ENCODE measurements at regions not wholly inside any gene's neighbourhood (a gene's known extent, or its start where the extent isn't known, plus 50 kb on each side); places are given as distances from the start of the nearest gene placed in this dataset.
A peak's percentile ranks its signal among the peaks of the same experiment; 100 is the strongest.

- Histone ChIP-seq H3K27ac (no peak overlapping the region), H3K4me1 (peaks cover 11% of the 10 kb centered on the region), H3K9ac (no peak overlapping the region), H4K20me1 (no peaks in the 10 kb centered on the region), H3K27me3 (no peaks in the 10 kb centered on the region), H3K9me3 (no peaks in the 10 kb centered on the region), H3K36me3 (no peaks in the 10 kb centered on the region), H3K4me3 (no peak overlapping the region), H3K4me2 (no peak overlapping the region)
- no peak for TF ChIP-seq Cebpa-rat (IDR thresholded peaks at IDR 0.05)
Measured at GRCh38 chr4:155616117-155616516, 50.5 kb upstream of the GUCY1A1 start.

- H3K27ac ChIP-seq = no peak overlapping the region
- H3K27me3 ChIP-seq = no peaks in the 10 kb centered on the region
- no peak overlapping the region for H3K4me3 ChIP-seq
- H4K20me1 ChIP-seq = no peaks in the 10 kb centered on the region
- peaks cover 11% of the 10 kb centered on the region for H3K4me1 ChIP-seq
- no peaks in the 10 kb centered on the region for H3K36me3 ChIP-seq
- H3K9ac ChIP-seq = no peak overlapping the region
- no peaks in the 10 kb centered on the region for H3K9me3 ChIP-seq
- peak overlapping the region; percentile 16 for H3K4me2 ChIP-seq
- no peak for TF ChIP-seq Cebpa-rat (IDR thresholded peaks at IDR 0.05)
Measured at GRCh38 chr4:155615081-155615887, 51.4 kb upstream of the GUCY1A1 start.

- H3K4me1 ChIP-seq = peaks cover 13% of the 10 kb centered on the region
- no peak overlapping the region for H3K27ac ChIP-seq
- no peak for TF ChIP-seq Cebpa-rat (IDR thresholded peaks at IDR 0.05)
Measured at GRCh38 chr4:155614111-155614762, 52.4 kb upstream of the GUCY1A1 start.

GRCh38 chr4:155612074-155612473, 54.6 kb upstream of the GUCY1A1 start:
- no peak overlapping the region for H3K4me3 ChIP-seq
- TF ChIP-seq Cebpa-rat (IDR thresholded peaks at IDR 0.05) = no peak

More at GRCh38 chr4:155614111-155614762, 52.4 kb upstream of the GUCY1A1 start:
- Histone ChIP-seq H3K9me3 (no peaks in the 10 kb centered on the region), H3K9ac (no peak overlapping the region), H4K20me1 (no peaks in the 10 kb centered on the region), H3K4me3 (no peak overlapping the region), H3K27me3 (no peaks in the 10 kb centered on the region), H3K36me3 (no peaks in the 10 kb centered on the region), H3K4me2 (no peak overlapping the region)

GRCh38 chr4:155611501-155611900, 55.1 kb upstream of the GUCY1A1 start:
- no peak for TF ChIP-seq Cebpa-rat (IDR thresholded peaks at IDR 0.05)
- peaks cover 26% of the 10 kb centered on the region for H3K4me1 ChIP-seq
- no peak overlapping the region for H3K27ac ChIP-seq
- no peak overlapping the region for H3K4me3 ChIP-seq
- no peak overlapping the region for H3K9ac ChIP-seq
- no peaks in the 10 kb centered on the region for H3K36me3 ChIP-seq
- no peaks in the 10 kb centered on the region for H4K20me1 ChIP-seq
- no peaks in the 10 kb centered on the region for H3K27me3 ChIP-seq
- no peak overlapping the region for H3K4me2 ChIP-seq
- no peaks in the 10 kb centered on the region for H3K9me3 ChIP-seq

More at GRCh38 chr4:155612074-155612473, 54.6 kb upstream of the GUCY1A1 start:
- Histone ChIP-seq H4K20me1 (no peaks in the 10 kb centered on the region), H3K27me3 (no peaks in the 10 kb centered on the region), H3K36me3 (no peaks in the 10 kb centered on the region), H3K9me3 (no peaks in the 10 kb centered on the region), H3K27ac (no peak overlapping the region), H3K9ac (no peak overlapping the region), H3K4me2 (no peak overlapping the region), H3K4me1 (peaks cover 26% of the 10 kb centered on the region)

- no peaks in the 10 kb centered on the region for H3K36me3 ChIP-seq
- H3K27ac ChIP-seq = no peak overlapping the region
- H3K4me3 ChIP-seq = no peak overlapping the region
- peaks cover 21% of the 10 kb centered on the region for H3K4me1 ChIP-seq
- no peaks in the 10 kb centered on the region for H4K20me1 ChIP-seq
- 0 out of 2 replicates have a peak, but pooled peaks have one; percentile 19 for TF ChIP-seq Cebpa-rat (IDR thresholded peaks at IDR 0.05)
- H3K4me2 ChIP-seq = no peak overlapping the region
- H3K9me3 ChIP-seq = no peaks in the 10 kb centered on the region
- no peak overlapping the region for H3K9ac ChIP-seq
- no peaks in the 10 kb centered on the region for H3K27me3 ChIP-seq
Measured at GRCh38 chr4:155610143-155610542, 56.5 kb upstream of the GUCY1A1 start.

- no peaks in the 10 kb centered on the region for H3K36me3 ChIP-seq
- H4K20me1 ChIP-seq = no peaks in the 10 kb centered on the region
- H3K4me2 ChIP-seq = no peak overlapping the region
- H3K4me1 ChIP-seq = peaks cover 15% of the 10 kb centered on the region
- H3K27me3 ChIP-seq = no peaks in the 10 kb centered on the region
- no peak overlapping the region for H3K27ac ChIP-seq
- TF ChIP-seq Cebpa-rat (IDR thresholded peaks at IDR 0.05) = no peak
- H3K9me3 ChIP-seq = no peaks in the 10 kb centered on the region
- no peak overlapping the region for H3K4me3 ChIP-seq
- no peak overlapping the region for H3K9ac ChIP-seq
Measured at GRCh38 chr4:155609455-155610059, 57.1 kb upstream of the GUCY1A1 start.

- TF ChIP-seq Cebpa-rat (IDR thresholded peaks at IDR 0.05) = no peak
- Histone ChIP-seq H3K9me3 (no peaks in the 10 kb centered on the region), H3K27ac (no peak overlapping the region), H3K9ac (no peak overlapping the region), H4K20me1 (no peaks in the 10 kb centered on the region), H3K36me3 (no peaks in the 10 kb centered on the region), H3K4me2 (peak overlapping the region; percentile 42), H3K4me3 (no peak overlapping the region), H3K27me3 (no peaks in the 10 kb centered on the region), H3K4me1 (peaks cover 15% of the 10 kb centered on the region)
Measured at GRCh38 chr4:155608225-155608885, 58.3 kb upstream of the GUCY1A1 start.

- Histone ChIP-seq H3K36me3 (no peaks in the 10 kb centered on the region), H3K27ac (no peak overlapping the region), H3K9ac (no peak overlapping the region), H4K20me1 (no peaks in the 10 kb centered on the region), H3K4me2 (no peak overlapping the region), H3K9me3 (no peaks in the 10 kb centered on the region), H3K4me1 (peaks cover 15% of the 10 kb centered on the region), H3K4me3 (no peak overlapping the region), H3K27me3 (no peaks in the 10 kb centered on the region)
- no peak for TF ChIP-seq Cebpa-rat (IDR thresholded peaks at IDR 0.05)
Measured at GRCh38 chr4:155607481-155607880, 59.2 kb upstream of the GUCY1A1 start.

All from BLaER1 (cell line).